GM19239 (cell line): ENCODE measurements at regions not wholly inside any gene's neighbourhood (a gene's known extent, or its start where the extent isn't known, plus 50 kb on each side); places are given as distances from the start of the nearest gene placed in this dataset.
A peak's percentile ranks its signal among the peaks of the same experiment; 100 is the strongest.

Source experiments
- DNase-seq: peaks from one replicate; pipeline ENCODE4 v3.0.0; 2011; ENCODE audit warnings: low spot score; ENCODE audit not compliant: insufficient read length
- FAIRE-seq: peaks from 2 replicates; lab custom pipeline; 2011; peaks lifted over from hg19 to GRCh38; lab: Jason Lieb, UNC

DNA sequence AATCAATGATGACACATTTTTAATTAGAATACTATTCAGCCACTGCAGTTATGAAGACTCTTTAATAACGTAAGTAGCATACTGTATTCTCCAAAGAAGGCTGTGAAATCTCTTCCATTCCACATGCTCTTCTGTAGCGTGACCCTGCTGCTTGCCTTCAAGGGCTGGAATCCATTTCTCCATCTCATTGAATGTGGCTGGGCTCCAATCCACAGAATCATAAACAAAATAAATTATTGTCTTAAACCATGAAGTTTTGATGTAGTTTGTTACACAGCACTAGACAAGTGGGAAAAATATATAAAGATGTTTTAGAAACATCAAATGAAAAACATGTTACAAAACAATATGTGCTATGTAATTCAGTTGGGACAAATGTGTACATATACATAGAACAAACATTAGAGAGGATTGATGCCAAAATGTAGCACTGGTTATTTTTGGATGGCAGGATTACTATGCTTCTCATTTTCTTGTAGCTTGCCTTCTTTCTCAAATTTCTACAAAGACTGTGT is 410.8 kb upstream of the PODXL start:
- FAIRE-seq (no peak), DNase-seq (no peak)

DNA sequence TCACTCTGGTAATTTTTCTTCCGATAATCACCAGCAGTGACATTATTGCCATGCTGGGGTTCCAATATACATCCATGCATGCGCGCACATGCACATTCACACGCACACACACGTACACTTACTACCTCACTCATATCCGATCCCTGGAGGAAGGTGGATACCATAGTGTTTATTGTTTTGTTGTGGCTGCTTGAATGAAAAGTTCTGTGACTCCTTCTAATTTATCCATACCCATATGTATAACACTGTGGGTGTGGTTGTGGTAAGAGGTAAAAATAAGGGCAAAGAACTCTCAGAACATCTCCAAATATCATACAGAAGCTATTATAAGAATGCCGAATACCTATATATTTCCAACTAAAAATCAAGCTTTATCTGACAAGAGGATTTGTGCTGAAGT is 407.8 kb upstream of the PODXL start:
- FAIRE-seq (no peak), DNase-seq (no peak)

DNA sequence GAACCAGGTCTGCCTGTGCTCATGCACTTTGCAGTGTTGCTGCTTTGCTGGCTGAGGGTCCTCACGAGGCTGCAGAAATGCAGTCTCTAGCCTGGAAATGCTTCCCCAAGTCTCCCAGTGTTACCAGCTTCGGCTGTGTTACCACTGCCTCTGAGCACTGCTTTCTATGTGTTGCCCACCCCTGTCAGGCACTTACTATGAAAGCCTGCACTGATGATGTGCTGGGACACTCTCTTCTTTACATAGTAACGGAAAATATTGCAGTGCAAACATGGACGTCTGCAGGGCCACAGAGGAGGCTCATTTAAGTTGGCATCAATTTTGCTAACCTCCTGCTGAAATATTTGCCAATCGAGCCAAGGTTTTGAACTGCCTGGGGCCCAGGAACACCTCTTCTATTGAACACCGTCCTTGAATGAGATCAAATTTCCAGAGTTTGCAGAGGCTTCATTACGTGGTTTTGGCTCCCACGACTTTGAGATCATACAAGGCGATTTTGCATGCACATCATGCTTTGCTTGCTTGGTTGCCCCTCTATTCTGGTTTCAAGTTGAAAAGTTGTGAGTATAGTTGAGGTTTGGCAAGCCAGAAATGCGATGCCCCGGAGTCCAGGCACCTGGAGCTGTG is 404.7 kb upstream of the PODXL start:
- no peak for FAIRE-seq
- DNase-seq: no peak

DNA sequence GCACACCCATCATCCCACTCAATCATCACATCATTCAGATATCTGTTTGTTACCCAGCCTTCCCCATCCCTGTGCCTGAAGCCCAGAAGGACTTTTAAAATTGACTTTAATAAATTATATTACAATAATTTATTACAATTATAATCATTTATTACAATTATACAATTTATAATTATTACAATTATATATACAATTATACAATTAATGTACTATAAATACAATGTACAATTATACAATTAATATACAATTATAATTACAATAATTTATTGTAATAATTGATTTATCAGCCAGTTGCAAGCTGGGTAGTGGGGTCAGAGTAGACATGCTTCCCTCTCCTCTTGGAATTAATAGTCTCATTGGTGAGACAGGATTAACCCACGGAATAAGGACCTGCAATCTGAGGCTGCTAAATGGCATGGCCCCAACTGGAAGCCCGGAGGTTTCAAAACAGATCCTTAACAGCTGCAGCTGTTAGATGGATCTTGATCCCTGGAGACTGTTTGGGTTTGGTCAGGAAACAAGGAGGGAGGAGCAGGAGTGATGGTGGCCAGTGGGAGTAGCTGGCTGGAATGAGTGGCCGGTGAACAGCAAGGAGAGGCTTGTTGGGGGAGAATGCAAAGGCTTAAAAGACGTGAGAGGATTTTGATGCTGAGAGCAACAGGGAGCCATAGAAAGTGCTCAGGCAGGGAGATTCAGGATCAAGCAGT is 402.8 kb upstream of the PODXL start:
- no peak for FAIRE-seq
- DNase-seq: no peak

DNA sequence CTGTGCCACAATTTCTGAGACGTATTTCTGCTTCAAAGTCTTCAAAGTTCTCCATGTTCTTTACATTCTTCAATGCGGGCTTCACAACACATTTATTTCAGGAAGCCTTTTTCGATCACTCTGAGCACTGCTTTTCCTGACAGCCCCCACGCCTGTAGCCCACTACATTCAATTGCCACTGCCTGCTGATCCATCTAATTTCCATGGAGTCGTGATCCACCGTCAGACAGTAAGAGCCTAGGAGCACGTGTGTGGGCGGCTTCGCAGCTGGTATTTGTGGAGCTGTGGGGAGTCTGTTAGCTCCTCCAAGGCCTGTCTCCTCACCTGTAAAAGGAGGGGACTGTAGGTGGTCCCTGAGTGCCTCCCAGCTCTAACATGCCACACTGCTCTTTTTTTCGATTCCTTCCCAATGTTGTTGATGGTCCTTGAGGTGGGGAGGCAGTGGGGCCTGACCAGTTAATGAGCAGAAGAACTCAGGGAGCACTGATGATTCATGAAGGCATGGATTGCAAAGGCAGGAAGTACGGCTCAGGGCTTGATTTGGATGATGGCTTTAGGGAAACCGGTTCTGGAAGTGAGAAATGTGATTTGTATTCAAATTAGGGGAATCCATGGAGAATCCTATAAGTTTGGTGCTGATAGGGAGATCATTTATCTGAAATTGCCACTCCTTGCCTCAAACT is 401.1 kb upstream of the PODXL start:
- FAIRE-seq: no peak
- DNase-seq: no peak

DNA sequence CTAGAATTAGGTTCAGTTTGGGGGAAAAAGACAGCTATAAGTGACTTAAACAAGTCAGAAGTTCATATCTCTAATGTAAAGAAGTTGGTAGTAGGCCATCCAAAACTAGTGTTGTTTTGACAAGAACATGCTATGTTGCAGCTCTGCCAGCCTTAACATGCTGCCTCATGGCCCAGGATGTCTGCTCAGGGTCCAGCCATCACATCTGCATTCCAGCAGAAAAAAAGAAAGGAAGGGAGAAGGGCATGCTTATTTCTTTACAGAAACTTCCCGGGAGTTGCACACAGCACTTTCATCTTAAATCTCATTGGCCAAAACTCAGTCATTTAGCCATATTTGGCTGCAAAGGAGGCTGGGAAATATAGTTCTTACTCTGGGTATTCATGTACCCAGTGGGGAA is 400.4 kb upstream of the PODXL start:
- FAIRE-seq (no peak), DNase-seq (no peak)

DNA sequence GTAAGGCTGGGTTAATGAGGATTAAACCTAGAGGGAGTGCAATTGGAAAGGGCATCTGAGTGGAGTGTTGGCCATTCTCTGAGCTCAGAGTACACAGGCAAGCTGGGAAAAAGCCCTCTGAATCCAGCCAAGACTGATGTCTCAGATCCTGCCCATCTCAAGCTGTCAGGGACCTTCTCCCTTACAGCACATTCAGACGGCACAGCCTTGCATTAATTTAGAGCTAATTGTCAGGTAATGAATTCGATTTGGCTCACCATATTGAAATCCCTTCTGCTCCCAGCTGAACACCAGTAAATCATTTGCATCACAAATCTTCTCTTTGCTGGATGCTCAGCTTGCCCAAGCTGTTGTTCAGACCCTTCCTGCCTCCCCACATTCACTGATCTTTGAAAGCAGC is 399.3 kb upstream of the PODXL start:
- FAIRE-seq: no peak
- DNase-seq: no peak

DNA sequence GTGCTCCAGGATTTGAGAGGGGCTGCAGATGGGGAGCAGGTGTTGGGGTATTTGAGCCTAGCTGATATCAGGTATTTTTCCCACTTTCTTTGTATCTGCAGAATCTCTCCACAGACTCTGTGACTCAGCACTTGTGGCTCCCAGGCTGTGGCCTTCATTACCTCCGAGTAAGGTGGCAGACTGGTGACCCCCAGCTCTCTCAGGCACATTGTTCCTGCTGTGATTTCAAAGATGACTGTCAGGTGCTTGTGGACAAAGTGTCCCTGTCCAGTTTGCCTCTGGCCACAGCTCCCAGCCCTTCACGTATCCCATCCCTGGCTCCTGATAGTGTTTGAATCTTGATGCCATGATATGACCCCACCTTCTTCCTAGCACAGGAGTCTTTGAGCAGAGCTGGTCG is 396.8 kb upstream of the PODXL start:
- no peak for FAIRE-seq
- DNase-seq: no peak

GRCh38 chr7:131952365-131952764 is 395.9 kb upstream of the PODXL start:
- no peak for DNase-seq
- FAIRE-seq: no peak

- DNase-seq (no peak), FAIRE-seq (peak; percentile 37)
Measured at GRCh38 chr7:131950758-131951157, 394.3 kb upstream of the PODXL start.

- DNase-seq: no peak
- FAIRE-seq: no peak
Measured at GRCh38 chr7:131949659-131950058, 393.2 kb upstream of the PODXL start.

GRCh38 chr7:131948434-131949053 is 392.1 kb upstream of the PODXL start:
- DNase-seq: no peak
- FAIRE-seq: no peak

GRCh38 chr7:131947661-131948060 is 391.2 kb upstream of the PODXL start:
- DNase-seq (no peak), FAIRE-seq (no peak)

- FAIRE-seq (no peak), DNase-seq (no peak)
Measured at GRCh38 chr7:131945957-131946544, 389.6 kb upstream of the PODXL start.

- peak; percentile 43 for DNase-seq
- FAIRE-seq: no peak
Measured at GRCh38 chr7:131945313-131945911, 389.0 kb upstream of the PODXL start.

DNA sequence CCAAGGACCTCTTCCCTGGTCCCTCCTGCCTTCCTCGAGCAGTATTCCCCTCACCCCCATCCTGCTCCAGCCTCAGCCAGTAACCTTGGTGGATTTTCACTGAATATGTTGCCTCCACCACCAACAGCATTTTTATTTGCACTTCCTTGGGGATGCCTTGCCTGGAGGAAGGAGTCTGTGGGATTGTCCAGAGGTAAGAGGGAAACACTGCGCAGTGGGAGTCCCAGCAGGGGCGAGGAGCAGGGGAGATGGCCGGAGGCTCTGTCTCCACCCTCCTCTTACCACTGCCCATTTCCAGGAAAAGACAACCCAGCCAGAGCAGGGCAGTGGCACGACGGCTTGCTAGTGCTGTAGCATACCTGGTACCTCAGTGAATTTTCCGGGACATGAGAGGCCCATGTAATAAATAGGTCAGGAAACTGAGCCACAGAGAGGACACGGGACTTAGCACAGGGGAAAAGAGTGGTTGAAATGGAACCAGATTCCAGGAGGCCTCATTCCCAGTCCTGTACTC is 388.2 kb upstream of the PODXL start:
- no peak for FAIRE-seq

DNA sequence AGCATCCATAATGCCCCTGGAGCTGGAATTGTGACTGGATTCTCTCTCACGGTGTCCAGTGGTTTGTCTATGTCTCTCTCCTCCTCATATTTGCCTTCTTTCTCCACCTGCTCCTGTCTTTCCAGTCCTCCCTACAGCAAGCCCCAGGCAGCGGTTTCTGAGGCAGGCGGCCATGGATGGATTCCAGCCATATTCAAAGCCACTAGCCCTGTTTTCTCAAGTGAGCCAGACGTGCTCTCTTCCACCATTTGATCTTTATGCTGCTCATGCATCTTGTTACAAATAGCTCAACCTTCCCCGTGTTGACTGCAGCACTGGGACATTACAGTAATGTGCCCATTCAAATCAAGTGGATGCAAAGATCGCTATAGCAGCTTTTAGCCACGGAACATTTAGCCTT is 387.2 kb upstream of the PODXL start:
- DNase-seq (no peak), FAIRE-seq (no peak)

More for the DNA sequence above, 388.2 kb upstream of the PODXL start:
- DNase-seq: no peak

DNA sequence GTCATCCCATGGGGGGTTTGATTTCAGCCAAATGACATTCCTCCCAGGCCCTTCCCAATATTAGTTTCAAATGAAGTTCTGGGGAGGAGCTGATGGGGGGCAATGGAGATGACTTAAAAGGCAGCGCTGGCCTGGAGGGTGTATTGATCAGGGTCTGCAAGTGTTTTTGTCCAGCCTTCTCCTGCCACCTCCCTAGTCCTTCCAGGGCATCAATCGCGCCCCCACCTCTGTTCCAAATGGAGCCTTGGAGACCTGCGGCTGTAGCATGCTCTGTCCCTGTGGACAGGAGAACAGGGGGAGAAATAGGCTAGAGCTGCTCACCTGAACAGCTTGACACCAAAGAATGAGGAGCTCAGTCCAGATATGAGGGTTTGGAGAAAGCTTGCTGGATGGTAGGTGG is 386.8 kb upstream of the PODXL start:
- no peak for DNase-seq
- no peak for FAIRE-seq

DNA sequence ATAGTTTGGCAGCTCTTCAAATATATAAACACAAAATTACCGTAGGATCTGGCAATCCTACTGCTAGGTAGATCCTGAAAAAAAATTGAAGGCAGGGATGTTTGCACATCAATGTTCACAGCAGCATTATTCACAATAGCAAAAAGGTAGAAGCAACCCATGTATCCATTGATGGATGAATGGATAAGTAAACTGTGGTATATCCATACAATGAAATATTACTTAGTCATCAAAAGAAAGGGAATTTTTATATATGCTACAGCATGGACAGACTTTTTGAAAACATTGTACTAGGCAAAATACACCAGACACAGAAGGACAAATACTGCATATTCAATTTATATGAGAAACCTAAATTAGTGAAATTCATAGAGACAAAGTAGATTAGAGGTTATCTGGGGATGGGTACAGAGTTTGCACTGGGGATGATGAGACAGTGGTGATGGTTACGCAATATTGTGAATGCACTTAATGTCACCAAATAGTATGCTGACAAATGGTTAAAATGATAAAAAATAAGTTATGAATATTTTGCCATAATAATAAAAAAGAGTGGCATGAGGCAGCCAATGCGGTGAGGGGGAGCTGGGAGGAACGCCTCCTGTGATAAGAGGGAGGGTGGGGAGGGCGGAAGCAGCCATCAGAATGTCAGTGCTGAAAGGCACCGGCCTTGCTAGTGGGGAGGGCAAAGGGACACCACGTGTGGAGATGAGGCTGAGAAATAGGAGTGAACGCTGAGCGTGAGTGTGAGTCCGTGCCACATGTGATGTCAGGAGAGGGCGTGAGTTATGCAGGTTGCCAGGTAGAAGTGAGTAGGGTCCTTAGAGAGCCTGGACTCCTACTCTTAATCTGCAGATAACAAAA is 386.1 kb upstream of the PODXL start:
- no peak for FAIRE-seq
- DNase-seq: no peak
